PC-9 (cell line): ENCODE measurements at regions not wholly inside any gene's neighbourhood (a gene's known extent, or its start where the extent isn't known, plus 50 kb on each side); places are given as distances from the start of the nearest gene placed in this dataset.

Experiments used
- CTCF ChIP-seq: fragments of 200-600 bp; sonication (generic); conservative IDR thresholded peaks from 2 replicates; pipeline ENCODE4 v1.6.1; 2017; ENCODE audit warnings: mixed run types, antibody characterized with exemption, mild to moderate bottlenecking, moderate library complexity
- EZH2 ChIP-seq: fragments of 200-600 bp; sonication (generic); IDR thresholded peaks from 2 replicates; pipeline ENCODE4 v1.8.0; 2017; ENCODE audit warnings: antibody characterized with exemption, low read depth

GRCh38 chr5:119864286-119864685, 234.9 kb downstream of the FAM170A start:
- TF ChIP-seq CTCF (no peak), EZH2 (no peak)
